Ectodermal cell (in vitro differentiated cells): ENCODE measurements at regions not wholly inside any gene's neighbourhood (a gene's known extent, or its start where the extent isn't known, plus 50 kb on each side); places are given as distances from the start of the nearest gene placed in this dataset.

Experiments used
- H3K27ac ChIP-seq: 2 replicates; pipeline ENCODE4 v1.7.0; 2013; ENCODE audit warnings: mild to moderate bottlenecking, low read depth, low read length; ENCODE audit not compliant: insufficient read depth, poor library complexity, severe bottlenecking
- H3K27me3 ChIP-seq: 2 replicates; pipeline ENCODE4 v1.7.0; 2013; ENCODE audit warnings: mild to moderate bottlenecking, low read length; ENCODE audit not compliant: insufficient read depth, control insufficient read depth, poor library complexity, severe bottlenecking
- H3K36me3 ChIP-seq: one replicate; pipeline ENCODE4 v1.7.0; 2013; ENCODE audit warnings: low read length; ENCODE audit not compliant: control insufficient read depth, insufficient read depth
- H3K4me1 ChIP-seq: one replicate; pipeline ENCODE4 v1.7.0; 2013; ENCODE audit warnings: low read length; ENCODE audit not compliant: control insufficient read depth, insufficient read depth
- H3K4me3 ChIP-seq: 2 replicates; pipeline ENCODE4 v1.7.0; 2013; ENCODE audit warnings: low read depth, low read length, control low read depth; ENCODE audit not compliant: insufficient read depth
- H3K9me3 ChIP-seq: 2 replicates; pipeline ENCODE4 v1.7.0; 2013; ENCODE audit warnings: mild to moderate bottlenecking, low read length, moderate library complexity; ENCODE audit not compliant: control insufficient read depth
- WGBS, 2 experiments: methylation state at CpG; one replicate each; pipeline ENCODE4 v1.1.7; 2013; ENCODE audit warnings: missing lambda C conversion rate in 2 of 2; 5-methylcytosine and 5-hydroxymethylcytosine counted together

GRCh38 chr7:18151422-18151821 is 123.8 kb upstream of the PRPS1L1 start:
- Histone ChIP-seq H3K27me3 (no peaks in the 10 kb centered on the region), H3K4me1 (no peaks in the 10 kb centered on the region), H3K27ac (no peak overlapping the region), H3K9me3 (no peaks in the 10 kb centered on the region), H3K36me3 (no peaks in the 10 kb centered on the region), H3K4me3 (no peak overlapping the region)
- WGBS, 2 experiments: 83 to 100% methylated on average over 1 of the region's 1 CpG

GRCh38 chr7:18153183-18153748 is 125.6 kb upstream of the PRPS1L1 start:
- Histone ChIP-seq H3K27me3 (no peaks in the 10 kb centered on the region), H3K4me1 (no peaks in the 10 kb centered on the region), H3K9me3 (no peaks in the 10 kb centered on the region), H3K27ac (no peak overlapping the region), H3K4me3 (no peak overlapping the region), H3K36me3 (no peaks in the 10 kb centered on the region)
- WGBS, 2 experiments: 91 to 92% methylated on average over 6 of the region's 6 CpGs

- H3K4me3 ChIP-seq: no peak overlapping the region
- no peak overlapping the region for H3K27ac ChIP-seq
- H3K36me3 ChIP-seq: no peaks in the 10 kb centered on the region
- no peaks in the 10 kb centered on the region for H3K27me3 ChIP-seq
- no peaks in the 10 kb centered on the region for H3K4me1 ChIP-seq
- H3K9me3 ChIP-seq: no peaks in the 10 kb centered on the region
- 78 to 84% methylated on average over 5 of the region's 5 CpGs for WGBS, 2 experiments
Observed at GRCh38 chr7:18154726-18155125, 127.1 kb upstream of the PRPS1L1 start.

GRCh38 chr7:18157233-18157632 is 129.6 kb upstream of the PRPS1L1 start:
- Histone ChIP-seq H3K36me3 (no peaks in the 10 kb centered on the region), H3K27ac (no peak overlapping the region), H3K9me3 (no peaks in the 10 kb centered on the region), H3K4me1 (no peaks in the 10 kb centered on the region), H3K4me3 (no peak overlapping the region), H3K27me3 (no peaks in the 10 kb centered on the region)
- WGBS, 2 experiments: 97 to 100% methylated on average over 1 of the region's 1 CpG

- no peak overlapping the region for H3K4me3 ChIP-seq
- no peaks in the 10 kb centered on the region for H3K27me3 ChIP-seq
- no peaks in the 10 kb centered on the region for H3K36me3 ChIP-seq
- no peak overlapping the region for H3K27ac ChIP-seq
- no peaks in the 10 kb centered on the region for H3K4me1 ChIP-seq
- H3K9me3 ChIP-seq: no peaks in the 10 kb centered on the region
- WGBS, 2 experiments: 82% methylated on average over 1 of the region's 1 CpG; no CpG with 5 or more reads in 1 of the 2 experiments
Observed at GRCh38 chr7:18162657-18163056, 135.0 kb upstream of the PRPS1L1 start.

- Histone ChIP-seq H3K27me3 (no peaks in the 10 kb centered on the region), H3K4me3 (no peak overlapping the region), H3K4me1 (no peaks in the 10 kb centered on the region), H3K36me3 (no peaks in the 10 kb centered on the region), H3K27ac (no peak overlapping the region), H3K9me3 (no peaks in the 10 kb centered on the region)
- WGBS, 2 experiments: 96% methylated on average over 3 of the region's 3 CpGs
Observed at GRCh38 chr7:18163091-18163490, 135.4 kb upstream of the PRPS1L1 start.

GRCh38 chr7:18165166-18165565 is 137.5 kb upstream of the PRPS1L1 start:
- Histone ChIP-seq H3K4me3 (no peak overlapping the region), H3K27me3 (no peaks in the 10 kb centered on the region), H3K27ac (no peak overlapping the region), H3K4me1 (no peaks in the 10 kb centered on the region), H3K9me3 (no peaks in the 10 kb centered on the region), H3K36me3 (no peaks in the 10 kb centered on the region)
- 90% methylated on average over 1 of the region's 1 CpG; no CpG with 5 or more reads in 1 of the 2 experiments for WGBS, 2 experiments

GRCh38 chr7:18166002-18166401 is 138.4 kb upstream of the PRPS1L1 start:
- WGBS, 2 experiments: 86 to 91% methylated on average over 1 to 3 of the region's 3 CpGs
- no peak overlapping the region for H3K27ac ChIP-seq
- H3K36me3 ChIP-seq: no peaks in the 10 kb centered on the region
- H3K9me3 ChIP-seq: no peaks in the 10 kb centered on the region
- H3K4me1 ChIP-seq: no peaks in the 10 kb centered on the region
- no peak overlapping the region for H3K4me3 ChIP-seq
- H3K27me3 ChIP-seq: no peaks in the 10 kb centered on the region

GRCh38 chr7:18167815-18168214 is 140.2 kb upstream of the PRPS1L1 start:
- WGBS, 2 experiments: 89% methylated on average over 1 of the region's 1 CpG; no CpG with 5 or more reads in 1 of the 2 experiments
- H3K4me3 ChIP-seq: no peak overlapping the region
- no peak overlapping the region for H3K27ac ChIP-seq
- H3K4me1 ChIP-seq: no peaks in the 10 kb centered on the region
- no peaks in the 10 kb centered on the region for H3K9me3 ChIP-seq
- H3K36me3 ChIP-seq: no peaks in the 10 kb centered on the region
- no peaks in the 10 kb centered on the region for H3K27me3 ChIP-seq

GRCh38 chr7:18174996-18175395 is 147.3 kb upstream of the PRPS1L1 start:
- H3K27me3 ChIP-seq: no peaks in the 10 kb centered on the region
- no peaks in the 10 kb centered on the region for H3K9me3 ChIP-seq
- H3K27ac ChIP-seq: no peak overlapping the region
- WGBS, 2 experiments: 90 to 95% methylated on average over 7 of the region's 7 CpGs
- no peaks in the 10 kb centered on the region for H3K36me3 ChIP-seq
- H3K4me3 ChIP-seq: no peak overlapping the region
- no peaks in the 10 kb centered on the region for H3K4me1 ChIP-seq
